NB4 (cell line): ENCODE measurements at regions not wholly inside any gene's neighbourhood (a gene's known extent, or its start where the extent isn't known, plus 50 kb on each side); places are given as distances from the start of the nearest gene placed in this dataset.

Source experiments
- CTCF ChIP-seq: IDR thresholded peaks from one replicate; pipeline ENCODE4 v1.5.1; 2012; ENCODE audit warnings: low read depth, low read length
- POLR2A ChIP-seq: IDR thresholded peaks from 2 replicates; pipeline ENCODE4 v1.6.1; 2011; ENCODE audit warnings: mild to moderate bottlenecking; ENCODE audit not compliant: insufficient read length; ENCODE audit errors: extremely low read depth
- TF ChIP-seq, protein P1 (sequence below): IDR thresholded peaks from 2 replicates; pipeline ENCODE4 v1.6.1; 2011; ENCODE audit warnings: low read depth, low read length

GRCh38 chr10:104512800-104513199 lies 128.3 kb upstream of the SORCS3 start:
- TF ChIP-seq CTCF (no peak), POLR2A (no peak)
- TF ChIP-seq, protein P1, sequence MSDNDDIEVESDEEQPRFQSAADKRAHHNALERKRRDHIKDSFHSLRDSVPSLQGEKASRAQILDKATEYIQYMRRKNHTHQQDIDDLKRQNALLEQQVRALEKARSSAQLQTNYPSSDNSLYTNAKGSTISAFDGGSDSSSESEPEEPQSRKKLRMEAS, result no peak
